ENCODE measurements at regions not wholly inside any gene's neighbourhood (a gene's known extent, or its start where the extent isn't known, plus 50 kb on each side); places are given as distances from the start of the nearest gene placed in this dataset.

DNA sequence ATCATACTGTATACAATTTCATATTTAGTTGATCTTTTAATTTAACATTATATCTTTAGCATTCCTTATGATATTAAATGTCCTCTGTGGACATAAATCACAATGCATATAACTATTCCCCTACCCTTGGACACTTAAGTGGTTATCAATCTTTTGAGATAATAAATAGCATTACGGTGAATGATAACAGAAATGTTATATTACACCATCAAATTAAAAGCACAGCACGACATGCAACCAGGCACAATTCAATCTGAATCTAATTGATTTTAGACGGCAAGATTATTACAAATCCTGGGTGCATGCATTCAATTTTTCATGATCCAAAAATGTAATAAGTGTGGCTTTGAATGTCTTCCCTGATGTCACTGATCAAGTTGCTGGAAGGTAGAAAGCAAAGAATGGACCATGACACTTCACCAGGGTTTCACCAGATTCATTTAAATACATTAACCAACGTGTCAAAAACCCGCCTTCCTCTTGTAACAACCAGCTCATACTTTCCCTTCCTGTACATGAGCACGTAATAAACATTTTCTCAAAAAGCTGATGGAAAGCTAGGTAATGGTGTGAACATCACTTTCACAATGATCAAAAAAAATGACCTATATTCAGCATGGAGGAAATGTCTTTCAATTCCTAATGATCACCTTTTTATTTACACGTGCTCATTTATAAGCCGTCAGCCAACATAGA, 513.7 kb upstream of the ID2 start:
- TF ChIP-seq, protein P1, sequence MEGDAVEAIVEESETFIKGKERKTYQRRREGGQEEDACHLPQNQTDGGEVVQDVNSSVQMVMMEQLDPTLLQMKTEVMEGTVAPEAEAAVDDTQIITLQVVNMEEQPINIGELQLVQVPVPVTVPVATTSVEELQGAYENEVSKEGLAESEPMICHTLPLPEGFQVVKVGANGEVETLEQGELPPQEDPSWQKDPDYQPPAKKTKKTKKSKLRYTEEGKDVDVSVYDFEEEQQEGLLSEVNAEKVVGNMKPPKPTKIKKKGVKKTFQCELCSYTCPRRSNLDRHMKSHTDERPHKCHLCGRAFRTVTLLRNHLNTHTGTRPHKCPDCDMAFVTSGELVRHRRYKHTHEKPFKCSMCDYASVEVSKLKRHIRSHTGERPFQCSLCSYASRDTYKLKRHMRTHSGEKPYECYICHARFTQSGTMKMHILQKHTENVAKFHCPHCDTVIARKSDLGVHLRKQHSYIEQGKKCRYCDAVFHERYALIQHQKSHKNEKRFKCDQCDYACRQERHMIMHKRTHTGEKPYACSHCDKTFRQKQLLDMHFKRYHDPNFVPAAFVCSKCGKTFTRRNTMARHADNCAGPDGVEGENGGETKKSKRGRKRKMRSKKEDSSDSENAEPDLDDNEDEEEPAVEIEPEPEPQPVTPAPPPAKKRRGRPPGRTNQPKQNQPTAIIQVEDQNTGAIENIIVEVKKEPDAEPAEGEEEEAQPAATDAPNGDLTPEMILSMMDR (IDR thresholded peaks at IDR 0.05; ENCODE audit: poor library complexity, severe bottlenecking) = no peak
- TF ChIP-seq, protein P2, sequence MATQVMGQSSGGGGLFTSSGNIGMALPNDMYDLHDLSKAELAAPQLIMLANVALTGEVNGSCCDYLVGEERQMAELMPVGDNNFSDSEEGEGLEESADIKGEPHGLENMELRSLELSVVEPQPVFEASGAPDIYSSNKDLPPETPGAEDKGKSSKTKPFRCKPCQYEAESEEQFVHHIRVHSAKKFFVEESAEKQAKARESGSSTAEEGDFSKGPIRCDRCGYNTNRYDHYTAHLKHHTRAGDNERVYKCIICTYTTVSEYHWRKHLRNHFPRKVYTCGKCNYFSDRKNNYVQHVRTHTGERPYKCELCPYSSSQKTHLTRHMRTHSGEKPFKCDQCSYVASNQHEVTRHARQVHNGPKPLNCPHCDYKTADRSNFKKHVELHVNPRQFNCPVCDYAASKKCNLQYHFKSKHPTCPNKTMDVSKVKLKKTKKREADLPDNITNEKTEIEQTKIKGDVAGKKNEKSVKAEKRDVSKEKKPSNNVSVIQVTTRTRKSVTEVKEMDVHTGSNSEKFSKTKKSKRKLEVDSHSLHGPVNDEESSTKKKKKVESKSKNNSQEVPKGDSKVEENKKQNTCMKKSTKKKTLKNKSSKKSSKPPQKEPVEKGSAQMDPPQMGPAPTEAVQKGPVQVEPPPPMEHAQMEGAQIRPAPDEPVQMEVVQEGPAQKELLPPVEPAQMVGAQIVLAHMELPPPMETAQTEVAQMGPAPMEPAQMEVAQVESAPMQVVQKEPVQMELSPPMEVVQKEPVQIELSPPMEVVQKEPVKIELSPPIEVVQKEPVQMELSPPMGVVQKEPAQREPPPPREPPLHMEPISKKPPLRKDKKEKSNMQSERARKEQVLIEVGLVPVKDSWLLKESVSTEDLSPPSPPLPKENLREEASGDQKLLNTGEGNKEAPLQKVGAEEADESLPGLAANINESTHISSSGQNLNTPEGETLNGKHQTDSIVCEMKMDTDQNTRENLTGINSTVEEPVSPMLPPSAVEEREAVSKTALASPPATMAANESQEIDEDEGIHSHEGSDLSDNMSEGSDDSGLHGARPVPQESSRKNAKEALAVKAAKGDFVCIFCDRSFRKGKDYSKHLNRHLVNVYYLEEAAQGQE (IDR thresholded peaks at IDR 0.05; ENCODE audit: borderline replicate concordance) = no peak
- no peak for TF ChIP-seq RAD21 (conservative IDR thresholded peaks at IDR 0.05)
- TF ChIP-seq POLR2AphosphoS5 (IDR thresholded peaks at IDR 0.05) = no peak
- no peak for TF ChIP-seq TAF1 (IDR thresholded peaks at IDR 0.05; ENCODE audit: low read depth)
- no peak for TF ChIP-seq EZH2 (IDR thresholded peaks at IDR 0.05; ENCODE audit: borderline replicate concordance, insufficient read depth, low read length, poor library complexity, severe bottlenecking)
- TF ChIP-seq EP300 (conservative IDR thresholded peaks at IDR 0.05; ENCODE audit: poor library complexity, severe bottlenecking) = no peak

Data from neural cell (in vitro differentiated cells).